ENCODE measurements at regions not wholly inside any gene's neighbourhood (a gene's known extent, or its start where the extent isn't known, plus 50 kb on each side); places are given as distances from the start of the nearest gene placed in this dataset.
"Not testable (repeated sequence)": the region's sequence is repeated elsewhere in the genome, so short reads cannot be mapped to it uniquely, and the experiment has no call there.

DNA sequence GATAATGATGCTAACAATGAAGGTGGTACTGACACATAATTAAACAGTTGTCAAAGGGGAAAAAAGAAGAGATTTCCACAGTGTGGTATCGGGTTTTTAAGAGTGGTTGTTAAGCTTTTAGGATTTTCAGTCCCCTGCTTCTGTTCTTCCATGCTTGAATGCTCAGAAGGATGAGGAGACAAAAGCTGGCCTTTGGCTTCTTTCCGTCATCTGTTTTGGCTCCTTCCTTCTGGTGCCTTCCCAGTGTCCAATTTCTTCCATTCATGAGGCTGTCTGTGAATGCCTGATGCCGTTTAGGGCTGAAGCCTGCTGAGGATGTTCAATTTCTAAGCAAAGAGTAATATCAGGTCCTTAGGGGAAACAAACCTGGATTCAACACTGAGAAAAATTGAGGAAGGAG lies 179.6 kb upstream of the GLRA1 start:
- no peak for DNase-seq

GRCh38 chr5:152102908-152103307 lies 178.3 kb upstream of the GLRA1 start:
- not testable (repeated sequence) for DNase-seq

- DNase-seq: no peak
Measured at GRCh38 chr5:152102057-152102456, 177.4 kb upstream of the GLRA1 start.

DNA sequence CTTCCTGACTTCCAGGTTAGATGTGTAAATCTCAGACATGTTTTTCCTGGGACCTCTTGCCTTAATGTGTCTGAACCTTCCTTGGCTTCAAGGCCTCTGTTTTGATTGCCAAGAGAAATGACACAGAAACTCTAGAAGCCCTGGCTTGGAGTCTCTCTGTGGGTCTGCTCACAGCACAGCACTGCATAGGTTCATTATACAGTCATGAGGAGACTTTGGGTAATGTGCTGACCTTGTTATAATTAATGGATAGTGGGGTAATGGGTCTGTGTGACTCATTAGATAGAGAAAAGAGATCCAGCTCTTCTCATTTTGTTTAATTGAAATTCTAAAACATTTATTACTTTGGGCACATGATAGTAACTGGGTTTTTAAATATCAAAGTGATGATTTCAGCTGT lies 175.8 kb upstream of the GLRA1 start:
- DNase-seq: no peak

DNA sequence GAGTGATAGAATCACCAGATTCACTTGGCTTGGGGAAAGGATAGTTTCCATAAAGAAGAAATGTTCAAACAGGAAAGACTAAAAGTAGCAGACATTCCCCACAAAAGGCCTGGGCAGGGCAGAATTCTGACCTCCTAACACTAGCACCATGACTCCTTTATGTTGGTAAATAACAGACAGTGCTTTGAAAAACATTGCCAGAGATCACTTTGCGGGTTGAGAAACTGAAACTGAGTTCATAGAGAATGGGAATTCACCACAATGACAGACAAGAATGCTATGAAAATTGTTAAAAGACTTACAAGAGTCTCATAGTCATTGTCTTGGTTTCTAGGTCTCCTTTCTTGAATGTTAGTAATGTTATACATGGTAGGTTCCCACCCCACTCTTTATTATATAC lies 172.5 kb upstream of the GLRA1 start:
- DNase-seq: no peak

GRCh38 chr5:152094716-152095115 lies 170.1 kb upstream of the GLRA1 start:
- no peak for DNase-seq

DNA sequence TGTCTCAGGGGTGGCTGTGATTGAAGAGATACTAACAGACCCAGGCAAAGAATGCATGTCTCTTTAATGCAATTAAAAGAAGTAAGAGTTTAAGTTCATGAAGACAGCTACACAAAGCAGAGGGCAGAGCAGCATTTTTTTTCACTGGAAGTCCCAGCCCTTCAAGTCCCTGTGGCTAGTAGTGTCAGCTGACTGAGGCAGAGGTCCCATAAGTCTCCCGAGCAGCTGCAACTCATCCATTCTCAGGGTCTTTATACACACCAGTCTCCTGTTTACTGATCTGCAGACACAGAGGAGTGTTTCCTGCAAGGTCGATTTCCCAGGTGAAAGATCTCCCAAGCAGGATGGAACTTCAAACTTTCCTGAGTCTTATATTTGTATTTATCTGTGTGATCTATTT lies 169.4 kb upstream of the GLRA1 start:
- no peak for DNase-seq

GRCh38 chr5:152092580-152092979 lies 167.9 kb upstream of the GLRA1 start:
- DNase-seq: no peak

DNA sequence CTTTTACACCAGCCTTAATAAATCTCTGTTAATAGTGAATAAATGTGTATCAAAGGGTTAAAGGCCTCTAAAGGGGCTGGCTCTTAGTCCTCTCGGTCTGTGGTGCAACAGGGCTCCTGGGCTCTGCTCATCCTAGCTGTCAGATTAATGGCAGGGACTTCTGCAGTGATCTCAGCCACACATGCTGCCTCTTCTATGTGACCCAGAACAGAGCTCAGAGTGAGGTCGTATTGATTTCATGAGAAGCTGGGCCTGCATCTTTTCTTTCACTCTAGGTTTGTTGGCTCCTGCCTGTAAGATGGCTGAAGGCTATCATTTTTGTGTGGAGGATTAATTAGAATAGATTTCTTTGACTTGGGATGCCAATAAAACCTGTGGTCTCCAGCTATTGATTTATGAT lies 165.0 kb upstream of the GLRA1 start:
- no peak for DNase-seq

- DNase-seq: no peak
Measured at GRCh38 chr5:152086668-152087067, 162.0 kb upstream of the GLRA1 start.

DNA sequence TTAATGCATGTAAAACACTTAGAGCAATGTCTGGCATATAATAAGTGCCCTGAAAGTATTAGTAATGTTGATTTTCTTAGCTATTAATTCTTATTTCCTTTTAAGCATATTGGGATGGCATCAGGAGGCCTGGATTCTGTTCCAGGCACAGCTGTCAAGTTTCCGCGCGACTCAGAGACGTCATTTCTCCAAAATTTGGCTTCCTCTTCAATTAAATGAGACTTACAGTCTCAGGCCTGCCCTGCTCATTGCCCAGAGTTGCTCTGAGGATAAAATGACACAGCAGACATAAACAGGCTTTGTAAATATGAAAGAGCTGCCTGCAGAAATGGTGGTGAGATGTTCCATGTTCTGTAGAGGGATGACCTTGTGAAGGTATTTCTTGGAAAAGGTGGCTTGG lies 159.8 kb upstream of the GLRA1 start:
- no peak for DNase-seq

DNA sequence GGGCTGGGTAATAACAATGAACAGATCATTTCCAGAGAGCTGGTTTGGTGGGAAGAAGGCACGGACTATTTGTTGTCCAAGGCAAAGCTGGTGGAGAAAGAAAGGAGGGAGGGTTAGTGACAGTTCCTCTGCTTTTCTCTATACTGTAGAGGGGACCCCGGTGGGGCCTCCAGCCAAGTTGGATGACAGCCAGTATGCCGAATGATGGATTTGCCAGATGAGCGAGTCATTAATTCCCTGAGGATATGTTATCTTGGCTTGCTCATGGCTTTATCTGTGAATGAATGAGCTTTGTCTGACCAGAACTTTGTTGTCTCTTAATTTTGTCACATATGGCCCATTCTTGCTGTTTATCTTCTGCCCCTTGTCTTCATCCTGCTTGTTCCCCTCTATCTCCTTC lies 158.6 kb upstream of the GLRA1 start:
- DNase-seq: no peak

GRCh38 chr5:152072091-152072490 lies 147.4 kb upstream of the GLRA1 start:
- no peak for DNase-seq

- no peak for DNase-seq
Measured at GRCh38 chr5:152070591-152070990, 145.9 kb upstream of the GLRA1 start.

GRCh38 chr5:152066784-152067183 lies 142.1 kb upstream of the GLRA1 start:
- no peak for DNase-seq

DNA sequence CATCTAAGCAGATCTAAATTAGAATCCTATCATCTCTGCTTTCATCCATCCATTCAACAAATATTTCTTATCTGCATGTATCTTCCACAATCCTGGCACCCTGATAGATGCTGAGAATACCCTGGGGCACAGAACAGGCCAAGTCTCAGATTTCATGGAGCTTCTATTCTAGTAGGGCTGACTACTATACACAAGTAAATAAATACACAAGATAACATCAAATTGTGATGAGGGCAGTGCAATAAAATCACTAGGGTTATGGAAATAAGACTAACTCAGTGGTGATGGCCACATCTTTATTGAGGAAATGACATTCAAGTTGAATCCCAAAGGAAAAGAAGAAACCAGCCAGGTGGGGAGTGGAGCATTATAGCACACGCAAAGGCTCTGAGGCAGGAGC lies 138.4 kb upstream of the GLRA1 start:
- DNase-seq: no peak

DNA sequence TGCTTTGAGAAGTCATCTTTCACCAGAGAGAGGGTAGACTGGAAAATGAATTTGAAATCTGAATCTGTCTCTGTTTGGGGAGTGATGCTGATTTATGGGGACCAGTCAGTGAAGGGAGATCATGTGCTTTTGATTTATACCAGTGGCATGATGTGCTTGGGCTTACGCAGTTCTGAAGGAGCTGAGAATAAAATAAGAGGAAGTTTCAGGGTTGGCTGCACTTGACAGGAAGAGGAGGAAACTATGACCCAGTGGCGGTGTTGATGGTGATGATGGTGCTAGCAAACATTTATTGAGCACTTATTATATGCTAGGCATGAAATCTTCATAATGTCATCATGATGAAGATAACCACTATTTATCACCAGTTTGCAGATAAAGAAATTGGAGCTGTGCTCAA lies 136.4 kb upstream of the GLRA1 start:
- DNase-seq: no peak

- no peak for DNase-seq
Measured at GRCh38 chr5:152058267-152058666, 133.6 kb upstream of the GLRA1 start.

- no peak for DNase-seq
Measured at GRCh38 chr5:152056931-152057330, 132.3 kb upstream of the GLRA1 start.

- no peak for DNase-seq
Measured at GRCh38 chr5:152052470-152052869, 127.8 kb upstream of the GLRA1 start.

DNA sequence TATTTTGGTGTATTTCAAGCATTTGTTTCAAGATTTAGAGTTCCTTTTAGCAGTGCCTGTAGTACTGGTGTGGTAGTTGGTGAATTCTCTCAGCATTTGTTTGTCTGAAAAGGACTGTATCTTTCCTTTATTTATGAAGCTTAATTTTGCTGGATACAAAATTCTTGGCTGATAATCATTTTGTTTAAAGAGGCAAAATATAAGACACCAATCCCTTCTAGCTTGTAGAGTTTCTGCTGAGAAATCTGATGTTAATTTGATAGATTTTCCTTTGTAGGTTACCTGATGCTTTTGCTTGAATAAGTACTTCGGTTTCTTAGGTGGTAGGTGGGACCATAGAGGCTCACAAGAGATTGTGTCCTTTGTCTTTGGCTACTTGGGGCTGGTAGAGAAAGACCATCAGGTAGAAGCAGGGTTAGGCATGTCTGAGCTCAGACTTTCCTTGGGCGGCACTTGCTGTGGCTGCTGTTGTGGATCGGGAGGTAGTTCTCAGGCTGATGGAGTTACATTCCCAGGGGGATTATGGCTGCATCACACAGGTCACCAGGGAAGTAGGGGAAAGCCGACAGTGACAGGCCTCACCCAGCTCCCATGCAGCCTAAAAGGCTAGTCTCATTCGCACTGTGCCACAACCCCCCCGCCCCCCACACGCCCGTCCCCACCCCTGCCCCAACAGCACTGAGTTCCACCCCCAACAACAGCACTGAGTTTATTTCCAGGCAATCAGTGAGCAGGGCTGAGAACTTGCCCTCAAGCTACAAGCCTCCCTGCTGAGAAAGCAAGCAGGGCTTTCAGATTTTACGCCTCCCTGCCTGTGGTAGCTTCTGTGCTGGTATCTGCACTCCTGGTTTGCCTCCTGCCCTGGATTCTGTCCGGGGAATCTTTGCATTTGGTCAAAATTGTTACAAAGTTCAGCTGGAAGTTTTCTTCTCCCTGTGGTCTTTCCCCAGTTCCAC lies 127.1 kb upstream of the GLRA1 start:
- no peak for DNase-seq

- no peak for DNase-seq
Measured at GRCh38 chr5:152046361-152046760, 121.7 kb upstream of the GLRA1 start.

GRCh38 chr5:152038856-152039255 lies 114.2 kb upstream of the GLRA1 start:
- DNase-seq: not testable (repeated sequence)

DNA sequence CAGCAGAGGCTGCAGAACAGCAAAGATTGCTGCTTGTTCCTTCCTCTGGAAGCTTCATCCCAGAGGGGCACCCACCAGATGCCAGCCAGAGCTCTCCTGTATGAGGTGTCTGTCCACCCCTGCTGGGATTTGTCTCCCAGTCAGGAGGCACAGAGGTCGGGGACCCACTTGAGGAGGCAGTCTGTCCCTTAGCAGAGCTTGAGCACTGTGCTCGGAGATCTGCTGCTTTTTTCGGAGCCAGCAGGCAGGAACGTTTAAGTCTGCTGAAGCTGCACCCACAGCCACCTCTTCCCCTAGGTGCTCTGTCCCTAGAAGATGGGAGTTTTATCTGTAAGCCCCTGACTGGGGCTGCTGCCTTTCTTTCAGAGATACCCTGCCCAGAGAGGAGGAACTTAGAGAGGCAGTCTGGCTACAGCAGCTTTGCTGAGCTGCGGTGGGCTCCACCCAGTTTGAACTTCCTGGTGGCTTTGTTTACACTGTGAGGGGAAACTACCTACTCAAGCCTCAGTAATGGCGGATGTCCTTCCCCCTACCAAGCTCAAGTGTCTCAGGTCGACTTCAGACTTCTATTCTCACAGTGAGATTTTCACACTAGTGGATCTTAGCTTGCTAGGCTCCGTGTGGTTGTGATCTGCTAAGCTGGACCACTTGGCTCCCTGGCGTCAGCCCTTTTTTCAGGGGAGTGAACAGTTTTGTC lies 101.8 kb upstream of the GLRA1 start:
- DNase-seq: not testable (repeated sequence)
